ENCODE measurements at regions not wholly inside any gene's neighbourhood (a gene's known extent, or its start where the extent isn't known, plus 50 kb on each side); places are given as distances from the start of the nearest gene placed in this dataset.

DNA sequence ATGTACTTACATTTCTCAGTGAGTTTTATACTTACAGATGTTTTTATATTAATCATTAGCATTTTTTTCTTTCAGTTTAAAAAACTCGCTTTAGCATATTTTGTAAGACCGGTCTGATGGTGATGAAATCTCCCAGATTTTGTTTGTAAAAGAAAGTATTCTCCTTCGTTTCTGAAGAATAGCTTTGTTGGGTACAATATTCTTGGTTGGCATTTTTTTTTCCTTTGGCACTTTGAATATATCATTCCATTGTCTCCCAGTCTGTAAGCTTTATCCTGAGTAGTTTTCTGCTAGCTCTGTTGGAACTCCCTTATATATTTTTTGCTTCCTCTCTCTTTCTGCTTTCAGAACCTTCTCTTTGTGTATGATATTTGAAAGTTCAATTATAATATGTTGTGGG is 412.6 kb downstream of the RASEF start:
- TF ChIP-seq POLR2A (IDR thresholded peaks at IDR 0.05; ENCODE audit: low read depth, low read length) (no peak), POLR2AphosphoS5 (IDR thresholded peaks at IDR 0.05; ENCODE audit: low read depth, low read length) (no peak), POU2F2 (IDR thresholded peaks at IDR 0.05; ENCODE audit: low read depth, low read length) (no peak), TAF1 (IDR thresholded peaks at IDR 0.05; ENCODE audit: low read depth, low read length) (no peak)

Measured in GM12891 (cell line).